IMR-90 (cell line): ENCODE measurements at regions not wholly inside any gene's neighbourhood (a gene's known extent, or its start where the extent isn't known, plus 50 kb on each side); places are given as distances from the start of the nearest gene placed in this dataset.

Experiments
- CTCF ChIP-seq: conservative IDR thresholded peaks from 2 replicates; pipeline ENCODE4 v1.5.1; 2012; ENCODE audit warnings: mild to moderate bottlenecking, low read depth, low read length, improper control_type of control experiment
- POLR2A ChIP-seq: IDR thresholded peaks from 2 replicates; pipeline ENCODE4 v1.6.1; 2012; ENCODE audit warnings: mild to moderate bottlenecking, low read depth, low read length
- RFX5 ChIP-seq: IDR thresholded peaks from 2 replicates; pipeline ENCODE4 v1.8.0; 2012; ENCODE audit warnings: low read depth, mild to moderate bottlenecking, low read length, moderate library complexity

- no peak for TF ChIP-seq CTCF
- no peak for TF ChIP-seq RFX5
- no peak for TF ChIP-seq POLR2A
These were observed 202.6 kb downstream of the TMX1 start (continued) for GRCh38 chr14:51442513-51443175.
